Bronchial epithelial cell (primary cell): ENCODE measurements at regions not wholly inside any gene's neighbourhood (a gene's known extent, or its start where the extent isn't known, plus 50 kb on each side); places are given as distances from the start of the nearest gene placed in this dataset.

Experiments
- DNase-seq: peaks from one replicate; pipeline ENCODE4 v3.0.0-alpha.2; 2010; ENCODE audit warnings: low read depth
- FAIRE-seq: peaks from 2 replicates; lab custom pipeline; 2011; peaks lifted over from hg19 to GRCh38; lab: Jason Lieb, UNC
- H3K27me3 ChIP-seq: 2 replicates; pipeline ENCODE4 v1.5.1; 2011; ENCODE audit warnings: low read length; ENCODE audit not compliant: control insufficient read depth, insufficient read depth
- H3K36me3 ChIP-seq: 2 replicates; pipeline ENCODE4 v1.5.1; 2011; ENCODE audit warnings: low read length; ENCODE audit not compliant: control insufficient read depth, insufficient read depth
- H3K4me3 ChIP-seq: 2 replicates; pipeline ENCODE4 v1.5.1; 2011; ENCODE audit warnings: mild to moderate bottlenecking, low read depth, low read length, control low read depth
- TF ChIP-seq, protein P1 (sequence below): IDR thresholded peaks from 2 replicates; pipeline ENCODE4 v1.5.1; 2011; ENCODE audit warnings: mild to moderate bottlenecking, moderate library complexity, low read length, control low read depth, inconsistent platforms; ENCODE audit not compliant: insufficient read depth, severe bottlenecking

- DNase-seq, result peak; percentile 84
- no peaks in the 10 kb centered on the region for H3K36me3 ChIP-seq
- H3K4me3 ChIP-seq, result no peak overlapping the region
- TF ChIP-seq, protein P1, sequence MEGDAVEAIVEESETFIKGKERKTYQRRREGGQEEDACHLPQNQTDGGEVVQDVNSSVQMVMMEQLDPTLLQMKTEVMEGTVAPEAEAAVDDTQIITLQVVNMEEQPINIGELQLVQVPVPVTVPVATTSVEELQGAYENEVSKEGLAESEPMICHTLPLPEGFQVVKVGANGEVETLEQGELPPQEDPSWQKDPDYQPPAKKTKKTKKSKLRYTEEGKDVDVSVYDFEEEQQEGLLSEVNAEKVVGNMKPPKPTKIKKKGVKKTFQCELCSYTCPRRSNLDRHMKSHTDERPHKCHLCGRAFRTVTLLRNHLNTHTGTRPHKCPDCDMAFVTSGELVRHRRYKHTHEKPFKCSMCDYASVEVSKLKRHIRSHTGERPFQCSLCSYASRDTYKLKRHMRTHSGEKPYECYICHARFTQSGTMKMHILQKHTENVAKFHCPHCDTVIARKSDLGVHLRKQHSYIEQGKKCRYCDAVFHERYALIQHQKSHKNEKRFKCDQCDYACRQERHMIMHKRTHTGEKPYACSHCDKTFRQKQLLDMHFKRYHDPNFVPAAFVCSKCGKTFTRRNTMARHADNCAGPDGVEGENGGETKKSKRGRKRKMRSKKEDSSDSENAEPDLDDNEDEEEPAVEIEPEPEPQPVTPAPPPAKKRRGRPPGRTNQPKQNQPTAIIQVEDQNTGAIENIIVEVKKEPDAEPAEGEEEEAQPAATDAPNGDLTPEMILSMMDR, result no peak
- H3K27me3 ChIP-seq, result no peaks in the 10 kb centered on the region
- no peak for FAIRE-seq
These were observed 93.5 kb downstream of the CEBPB start for GRCh38 chr20:50283922-50284810.

GRCh38 chr20:50284811-50285375 is 94.3 kb downstream of the CEBPB start:
- Histone ChIP-seq H3K36me3 (no peaks in the 10 kb centered on the region), H3K4me3 (no peak overlapping the region), H3K27me3 (no peaks in the 10 kb centered on the region)
- FAIRE-seq, result no peak
- TF ChIP-seq, protein P1, result no peak
- no peak for DNase-seq

GRCh38 chr20:50285376-50286173 is 94.9 kb downstream of the CEBPB start:
- TF ChIP-seq, protein P1, result no peak
- Histone ChIP-seq H3K27me3 (no peaks in the 10 kb centered on the region), H3K4me3 (no peak overlapping the region), H3K36me3 (no peaks in the 10 kb centered on the region)
- FAIRE-seq, result no peak
- DNase-seq, result no peak

DNA sequence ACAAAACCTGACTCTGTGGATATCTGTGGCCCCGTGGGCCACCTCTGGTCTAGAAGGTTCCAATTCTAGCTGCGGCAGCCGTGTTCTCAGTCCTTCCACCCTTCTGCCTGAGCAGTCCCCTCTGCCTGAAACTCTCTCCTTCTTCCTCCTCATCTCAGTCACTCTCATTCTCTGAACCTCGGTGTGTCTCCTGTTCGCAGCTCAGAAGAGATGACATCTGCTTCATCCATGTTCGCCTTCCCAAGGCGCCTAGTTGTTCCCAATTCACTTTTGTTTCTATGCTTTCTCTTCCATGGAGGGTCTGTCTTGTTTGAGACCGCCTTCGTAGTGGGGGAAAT is 95.5 kb downstream of the CEBPB start:
- H3K36me3 ChIP-seq, result no peaks in the 10 kb centered on the region
- DNase-seq (no peak), FAIRE-seq (no peak)
- H3K4me3 ChIP-seq, result no peak overlapping the region
- H3K27me3 ChIP-seq, result no peaks in the 10 kb centered on the region
- TF ChIP-seq, protein P1, result no peak

DNA sequence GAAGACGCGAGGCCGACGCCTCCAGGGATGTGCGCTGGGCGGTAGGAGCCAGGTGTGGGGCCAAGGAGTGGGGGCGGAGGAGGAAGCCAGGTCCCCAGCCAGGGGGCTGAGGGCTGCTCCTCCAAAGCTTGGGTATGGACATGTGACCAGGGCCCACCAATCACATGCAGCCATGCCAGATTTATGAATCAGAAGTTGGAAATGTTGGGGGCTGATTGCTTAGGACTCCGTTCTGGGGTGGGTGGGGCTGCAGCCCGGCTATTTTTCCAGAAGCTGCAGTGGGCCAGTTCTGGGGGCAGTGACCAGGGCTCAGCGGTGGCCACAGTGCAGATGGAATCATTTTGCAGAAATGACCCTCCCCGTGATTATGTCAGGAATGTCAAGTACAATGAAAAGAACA is 96.0 kb downstream of the CEBPB start:
- no peak for FAIRE-seq
- H3K4me3 ChIP-seq, result no peak overlapping the region
- TF ChIP-seq, protein P1, result no peak
- H3K27me3 ChIP-seq, result no peaks in the 10 kb centered on the region
- no peaks in the 10 kb centered on the region for H3K36me3 ChIP-seq
- peak; percentile 81 for DNase-seq
